HFF-Myc (cell line): ENCODE measurements at regions not wholly inside any gene's neighbourhood (a gene's known extent, or its start where the extent isn't known, plus 50 kb on each side); places are given as distances from the start of the nearest gene placed in this dataset.

ENCODE experiments used
- DNase-seq: peaks from one replicate; pipeline ENCODE4 v3.0.0-alpha.2; 2011; ENCODE audit warnings: low read depth; ENCODE audit errors: extremely low read depth
- H3K4me3 ChIP-seq: replicated peaks from 2 replicates; pipeline ENCODE4 v1.5.1; 2011; ENCODE audit warnings: low read depth, mild to moderate bottlenecking, control low read depth, low read length
- CTCF ChIP-seq: IDR thresholded peaks from 2 replicates; pipeline ENCODE4 v1.5.1; 2012; ENCODE audit warnings: mild to moderate bottlenecking, low read depth, low read length, control low read depth; ENCODE audit errors: missing control alignments

DNA sequence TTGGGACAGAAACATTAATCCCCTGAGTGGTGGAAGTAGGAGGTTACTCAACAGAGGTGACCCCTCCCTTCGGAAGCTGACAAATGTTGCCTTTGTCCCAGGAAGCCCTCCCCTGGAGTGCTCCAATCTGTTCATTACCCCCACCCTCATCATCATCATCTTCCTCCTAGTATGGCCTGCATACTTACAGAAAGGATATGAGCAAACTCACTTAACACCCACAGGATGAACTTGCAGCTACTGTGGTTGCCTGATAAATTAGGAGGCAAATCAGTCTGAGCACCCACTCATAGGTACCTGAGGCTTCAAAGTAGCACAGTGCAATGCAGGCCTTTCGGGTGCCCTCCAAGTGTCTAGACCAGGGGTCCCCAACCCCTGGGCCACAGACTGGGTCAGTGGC is 236.7 kb upstream of the GATB start:
- DNase-seq = no peak
- H3K4me3 ChIP-seq = no peak overlapping the region
- no peak for TF ChIP-seq CTCF

DNA sequence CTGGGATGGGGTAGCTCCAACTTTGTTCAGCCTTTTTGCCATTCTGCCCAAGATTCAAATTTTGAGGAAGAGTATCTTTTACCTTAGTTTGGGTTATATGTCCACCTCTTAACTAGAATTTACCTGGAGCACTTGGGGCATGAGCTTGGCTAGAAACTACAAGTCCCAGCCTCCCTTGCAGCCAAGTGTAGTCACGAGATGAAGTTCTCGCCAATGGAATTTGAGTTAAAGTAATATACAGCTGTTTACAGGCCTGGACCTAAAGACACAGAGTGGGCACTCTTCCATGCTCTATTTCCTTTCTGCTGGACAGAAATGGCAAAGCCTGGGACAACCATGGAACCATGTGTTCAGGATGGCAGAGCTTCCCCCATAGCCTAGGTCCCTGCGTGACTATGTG is 233.6 kb upstream of the GATB start:
- H3K4me3 ChIP-seq = no peak overlapping the region
- no peak for DNase-seq
- TF ChIP-seq CTCF = no peak

GRCh38 chr4:151993521-151993920 is 232.7 kb upstream of the GATB start:
- no peak for DNase-seq
- no peak overlapping the region for H3K4me3 ChIP-seq
- no peak for TF ChIP-seq CTCF

- no peak for TF ChIP-seq CTCF
- H3K4me3 ChIP-seq = no peak overlapping the region
- no peak for DNase-seq
Measured at GRCh38 chr4:151992332-151993154, 231.7 kb upstream of the GATB start.

GRCh38 chr4:151991884-151992167 is 231.0 kb upstream of the GATB start:
- no peak for TF ChIP-seq CTCF
- no peak for DNase-seq

GRCh38 chr4:151991001-151991883 is 230.4 kb upstream of the GATB start:
- no peak for TF ChIP-seq CTCF
- no peak for DNase-seq
- no peak overlapping the region for H3K4me3 ChIP-seq

More at GRCh38 chr4:151991884-151992167, 231.0 kb upstream of the GATB start:
- H3K4me3 ChIP-seq = no peak overlapping the region
